Stimulated activated CD4-positive, alpha-beta T cell treated with anti-CD3 and anti-CD28 coated beads, Interleukin-12 subunit alpha, Interleukin-12 subunit beta, amount 100 ng/mL, for 24 hours (primary cell): ENCODE measurements at regions not wholly inside any gene's neighbourhood (a gene's known extent, or its start where the extent isn't known, plus 50 kb on each side); places are given as distances from the start of the nearest gene placed in this dataset.

Experiments
- DNase-seq, 2 experiments: peaks; one replicate each; pipeline ENCODE4 v3.0.0-alpha.2; 2020; ENCODE audit warnings: low read depth in 2 of 2

DNA sequence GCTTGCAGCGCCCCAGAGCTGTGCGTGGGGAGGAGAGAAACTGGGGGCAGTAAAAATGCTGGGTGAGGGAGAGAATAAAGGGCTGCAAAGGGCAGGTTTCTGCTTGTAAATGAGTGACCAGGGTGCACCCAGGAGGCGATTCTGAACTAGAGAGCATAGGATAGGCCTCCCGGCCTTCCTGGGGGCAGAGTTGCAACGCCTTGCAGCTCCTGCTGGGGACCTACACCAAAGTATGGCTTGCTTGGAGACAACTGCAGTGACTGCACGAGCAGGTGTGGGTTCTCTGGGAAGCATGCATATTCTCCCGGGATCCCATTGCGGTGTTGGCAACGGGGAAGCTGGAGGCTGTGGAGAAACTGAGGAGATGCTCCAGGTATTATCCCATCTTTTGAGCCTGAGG, 111.6 kb upstream of the SPACA1 start:
- no peak for DNase-seq

DNA sequence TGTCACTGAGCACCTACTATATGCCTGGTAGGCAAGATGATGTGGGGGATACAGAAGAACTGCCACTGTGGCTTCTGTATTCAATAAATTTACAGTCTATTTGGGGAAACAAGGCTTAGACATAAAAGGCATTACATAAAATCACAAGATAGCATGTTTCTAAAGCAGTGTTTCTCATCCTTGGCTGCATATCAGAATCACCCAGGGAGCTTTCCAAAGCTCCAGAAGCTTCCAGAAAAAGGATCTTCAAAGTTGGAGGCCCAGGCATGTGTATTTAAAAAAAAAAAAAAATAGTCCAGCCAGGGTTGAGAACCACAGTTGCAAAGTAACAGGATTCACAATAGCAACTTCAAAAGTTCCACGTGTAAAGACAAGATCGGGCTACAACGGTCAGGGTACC, 112.4 kb upstream of the SPACA1 start:
- no peak for DNase-seq

DNA sequence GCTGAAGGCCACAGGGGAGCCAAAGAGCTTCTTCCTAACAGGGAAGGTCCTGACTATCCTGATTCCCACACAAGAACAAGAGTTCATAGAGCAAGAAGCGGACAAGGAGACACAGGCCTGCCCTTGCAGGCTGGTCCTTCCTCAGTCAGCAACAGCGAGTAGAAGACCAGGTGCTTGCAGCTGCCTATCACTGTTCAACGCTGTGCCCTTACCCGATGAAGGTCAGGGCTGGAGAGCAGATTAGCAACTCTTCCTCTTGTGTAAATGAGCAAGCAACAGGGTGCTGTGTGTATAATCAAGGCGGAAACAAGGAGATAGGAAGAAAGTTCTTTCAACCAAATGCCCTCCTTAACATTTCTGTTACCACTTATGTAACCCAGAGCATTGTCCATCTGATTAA, 115.3 kb upstream of the SPACA1 start:
- no peak for DNase-seq

DNA sequence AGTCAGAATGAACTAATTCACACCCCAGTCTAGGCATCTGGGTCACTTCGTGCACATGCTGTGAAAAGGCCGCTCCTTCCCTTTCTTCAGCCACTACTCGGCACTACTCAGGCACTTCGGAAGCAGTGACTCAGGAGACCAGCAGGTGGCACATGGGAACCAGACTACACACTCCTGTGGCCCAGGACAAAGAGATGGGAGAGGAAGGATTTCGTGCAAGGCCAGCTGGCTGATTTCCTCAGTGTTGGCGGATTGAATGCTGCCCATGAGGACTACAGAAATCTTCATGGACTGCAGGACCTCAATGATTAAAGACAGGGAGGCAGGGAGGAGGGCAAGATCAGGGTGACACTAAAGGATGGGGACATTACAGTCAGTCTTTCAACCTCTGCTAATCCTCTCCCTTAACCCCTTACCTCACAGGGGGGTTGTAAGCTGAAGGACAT, 117.8 kb upstream of the SPACA1 start:
- peak; percentile 19 to 47 for DNase-seq

DNA sequence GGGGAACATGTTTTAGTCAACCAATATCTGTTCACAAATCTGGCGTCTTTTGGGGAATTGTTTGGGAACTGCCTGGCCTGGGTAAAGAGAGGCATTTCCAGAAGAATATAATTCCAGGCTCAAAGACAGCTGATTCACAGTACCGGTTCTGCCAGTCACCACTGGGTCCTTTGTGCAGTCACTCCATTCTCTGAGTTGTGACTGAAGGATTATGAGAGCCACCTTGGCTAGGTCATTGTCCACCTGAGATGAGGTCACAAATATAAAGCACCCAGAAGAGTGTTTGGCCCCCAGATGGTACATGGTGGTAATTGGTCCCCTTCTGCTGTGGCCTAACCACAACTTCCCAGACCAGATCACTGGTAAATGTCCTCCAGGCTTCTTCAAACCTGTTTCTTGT, 121.0 kb upstream of the SPACA1 start:
- DNase-seq, result no peak

DNA sequence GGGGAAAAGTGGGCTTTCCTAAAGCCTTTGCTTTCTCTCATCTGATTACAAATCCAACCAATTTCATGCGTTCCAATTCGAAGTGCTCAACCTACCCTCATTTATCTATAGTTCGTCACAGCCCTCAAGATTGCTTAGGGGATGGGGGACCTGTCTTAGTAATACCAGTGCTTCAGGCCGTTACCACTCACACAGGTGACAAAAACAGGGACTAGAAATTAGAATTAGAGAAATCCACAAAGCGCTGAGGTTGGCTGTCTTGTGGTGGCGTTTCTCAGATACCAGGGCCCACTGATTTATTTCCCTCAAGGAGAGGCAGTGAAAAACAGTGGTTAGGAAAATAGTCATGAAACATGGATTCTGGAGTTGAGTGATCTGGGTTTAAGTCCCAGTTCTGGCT, 121.6 kb upstream of the SPACA1 start:
- no peak for DNase-seq

DNA sequence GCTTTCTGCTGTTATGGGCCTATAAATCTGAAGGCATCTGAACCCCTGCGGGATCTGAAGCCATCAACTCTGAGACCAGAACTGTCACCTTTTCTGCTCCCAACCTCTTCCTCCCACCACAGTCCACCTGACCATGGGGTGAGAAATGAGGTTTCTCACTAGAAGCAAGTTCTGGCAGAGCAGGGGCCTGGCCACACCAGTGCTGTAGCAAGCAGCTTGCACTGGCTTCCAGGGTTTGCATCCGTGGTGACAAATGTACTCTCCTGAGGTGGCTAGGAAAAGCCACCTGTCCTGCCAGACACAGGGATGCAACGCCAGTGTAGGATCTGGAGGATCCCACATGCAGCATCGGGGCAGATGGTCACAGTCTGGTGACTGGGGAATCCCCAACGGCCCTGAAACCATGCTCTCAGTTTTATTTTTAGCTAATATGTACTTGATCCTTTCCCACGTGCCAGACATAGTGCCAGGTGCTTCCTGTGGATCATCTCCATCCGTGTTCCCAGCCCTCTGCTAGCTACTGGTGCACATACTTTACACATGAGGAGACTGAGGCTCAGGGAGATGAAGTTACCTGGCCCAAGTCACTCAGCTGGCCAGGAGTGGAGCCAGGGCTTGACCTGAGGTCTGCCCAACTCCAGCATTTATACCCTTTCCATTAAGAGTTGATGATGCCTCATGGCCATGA, 122.1 kb upstream of the SPACA1 start:
- no peak for DNase-seq

DNA sequence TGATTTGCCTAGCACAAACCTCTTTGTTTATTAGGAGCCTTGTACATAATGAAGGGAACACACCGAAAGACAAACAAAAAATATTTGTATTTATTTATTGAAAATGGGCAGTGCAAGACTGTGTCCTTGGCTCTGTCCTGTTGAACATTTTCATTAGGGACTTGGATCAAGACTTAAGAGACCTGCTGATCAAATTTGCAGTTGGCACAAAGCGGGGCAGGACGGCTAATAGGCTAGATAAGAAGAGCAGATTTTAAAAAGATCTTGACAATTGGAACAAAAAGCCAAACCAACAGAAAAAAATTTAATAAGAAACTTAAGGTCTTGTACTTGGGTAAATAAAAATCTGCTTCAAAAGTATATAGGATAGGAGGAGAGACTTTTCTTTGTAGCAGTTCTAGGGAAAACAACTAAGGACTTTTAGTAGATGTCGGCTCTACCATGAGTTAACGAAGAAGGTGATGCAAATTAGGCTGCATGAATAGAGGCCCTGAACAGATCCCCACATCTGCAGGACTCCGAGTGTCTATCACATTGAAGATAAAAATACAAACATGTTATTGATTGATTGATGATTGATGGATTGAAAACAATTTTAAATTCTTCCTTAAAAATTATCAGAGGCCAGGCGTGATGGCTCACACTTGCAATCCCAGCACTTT, 124.1 kb upstream of the SPACA1 start:
- no peak for DNase-seq

DNA sequence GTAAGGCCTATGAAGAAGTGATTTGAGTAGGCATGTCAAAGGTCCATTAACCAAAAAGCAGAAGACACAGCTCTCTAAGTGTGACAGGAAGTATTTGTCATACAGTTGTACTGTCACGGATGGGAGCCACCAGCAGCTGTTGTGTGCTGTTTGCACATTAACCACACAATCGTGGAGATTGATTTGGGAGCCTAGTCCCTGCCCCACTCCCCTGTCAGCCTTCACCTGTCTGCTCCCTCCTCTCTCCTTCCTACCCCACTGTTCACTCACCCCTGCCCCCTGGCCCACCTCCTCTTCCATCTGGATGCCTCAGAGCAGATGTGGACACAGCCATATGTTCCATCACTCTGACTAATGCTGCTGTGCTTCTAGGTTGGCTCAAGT, 124.7 kb upstream of the SPACA1 start:
- no peak for DNase-seq

DNA sequence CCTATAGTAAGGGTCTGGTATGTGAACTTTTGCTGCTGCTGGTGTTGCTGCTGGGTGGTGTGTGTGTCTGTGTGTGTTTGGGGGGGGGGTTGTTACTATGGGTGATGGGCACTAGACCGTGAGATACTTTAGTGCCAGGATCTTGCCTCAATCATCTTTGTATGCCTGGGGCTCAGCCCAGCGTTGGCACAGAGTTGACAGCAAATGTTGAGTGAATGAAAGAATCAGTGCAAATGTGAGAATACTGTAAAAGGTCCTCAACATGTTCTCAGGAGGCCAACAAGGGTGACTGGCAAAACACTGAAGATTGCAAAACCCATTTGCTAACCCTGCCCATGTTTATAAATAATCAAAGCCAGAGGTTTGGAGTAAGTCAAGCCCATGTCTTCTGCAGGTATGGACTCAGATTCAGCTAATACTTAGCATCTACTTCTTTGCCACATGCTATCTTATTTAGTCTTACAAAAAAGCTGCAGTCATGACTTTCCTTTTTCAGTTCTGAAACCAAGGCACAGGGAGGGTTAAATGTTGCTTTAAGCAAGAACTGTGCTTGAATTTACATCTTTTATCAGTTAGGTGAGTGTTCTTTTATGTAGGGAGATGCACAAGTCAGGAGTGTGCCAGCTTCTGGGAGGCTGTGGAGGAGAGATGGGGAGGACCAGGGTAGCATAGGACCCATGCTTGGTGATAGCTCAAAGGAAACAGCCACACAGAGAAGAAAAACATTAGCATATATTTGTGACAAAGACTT, 125.3 kb upstream of the SPACA1 start:
- no peak for DNase-seq

DNA sequence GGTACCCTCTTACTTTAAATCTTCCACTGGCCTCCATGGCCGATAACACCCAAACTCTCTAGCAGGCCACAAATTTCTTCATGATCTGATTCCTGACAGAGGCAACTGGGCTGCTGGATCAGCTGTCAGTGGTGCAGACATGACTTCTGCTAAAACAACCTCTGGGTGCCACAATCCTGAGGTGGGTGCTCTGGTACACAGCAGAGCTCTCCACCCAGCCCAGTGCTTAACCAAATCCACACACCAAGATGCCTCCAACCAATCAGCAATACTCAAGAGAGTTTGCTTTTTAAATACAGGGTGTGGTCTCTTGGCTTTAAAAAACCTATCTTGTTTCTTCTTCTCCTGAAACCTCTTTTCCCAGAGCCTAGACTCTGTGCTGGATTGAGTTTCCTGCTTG, 126.6 kb upstream of the SPACA1 start:
- DNase-seq, result no peak

DNA sequence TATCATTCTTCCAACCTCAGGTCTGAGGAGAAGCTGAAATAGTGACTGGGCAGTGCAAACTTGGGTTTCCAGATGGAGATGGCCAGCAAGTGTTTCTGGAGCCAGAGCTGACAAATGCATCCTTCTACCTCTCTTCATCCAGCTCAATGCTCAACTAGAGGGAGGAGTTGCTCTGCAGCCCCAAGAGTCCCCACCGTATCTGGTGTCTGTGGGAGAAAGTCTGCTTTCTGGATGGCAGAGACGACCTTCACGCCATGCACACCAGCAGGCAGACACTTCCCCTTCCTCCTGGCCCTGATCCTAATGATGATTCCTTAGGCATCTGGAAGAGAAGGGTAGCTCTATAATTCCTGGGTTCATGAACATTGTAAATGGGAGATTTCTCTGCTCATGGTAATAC, 127.4 kb upstream of the SPACA1 start:
- no peak for DNase-seq

DNA sequence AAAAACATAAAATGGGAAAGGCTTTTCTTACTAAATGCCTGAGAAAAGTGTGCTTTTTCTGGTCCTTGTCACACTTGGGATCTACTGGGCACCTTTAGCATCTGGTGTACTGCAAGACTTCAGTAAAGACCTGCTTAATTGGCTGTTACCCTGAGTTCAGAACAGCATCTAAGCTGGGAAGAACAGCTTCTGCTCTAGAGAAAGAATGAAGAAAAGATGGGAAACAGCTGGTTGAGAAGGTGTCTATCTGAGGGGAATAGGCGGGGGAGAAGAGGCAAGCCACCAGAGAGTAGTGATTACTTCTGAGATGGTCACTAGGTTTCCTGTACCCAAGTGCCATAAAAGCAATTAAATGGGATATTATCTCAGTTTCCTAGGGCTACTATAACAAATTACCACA, 128.2 kb upstream of the SPACA1 start:
- DNase-seq, result no peak

DNA sequence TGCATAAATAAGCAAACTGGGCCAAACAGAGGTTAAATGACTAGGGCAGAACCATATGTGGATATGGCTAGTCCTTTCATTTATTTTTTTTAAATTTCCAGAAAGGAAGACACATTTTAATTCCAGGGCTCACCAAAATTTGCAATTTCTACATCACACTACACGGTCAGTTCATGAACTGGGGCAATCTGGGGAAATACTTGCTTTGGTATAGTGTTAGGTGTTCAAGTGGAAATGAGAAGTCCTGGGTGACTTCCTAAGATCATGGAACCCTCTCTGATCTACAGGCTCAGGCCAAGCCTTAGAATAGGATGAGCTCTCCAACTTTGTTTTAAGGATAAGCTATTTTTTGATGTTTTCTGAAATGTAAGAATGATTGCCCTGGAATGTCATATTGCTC, 128.6 kb upstream of the SPACA1 start:
- no peak for DNase-seq

DNA sequence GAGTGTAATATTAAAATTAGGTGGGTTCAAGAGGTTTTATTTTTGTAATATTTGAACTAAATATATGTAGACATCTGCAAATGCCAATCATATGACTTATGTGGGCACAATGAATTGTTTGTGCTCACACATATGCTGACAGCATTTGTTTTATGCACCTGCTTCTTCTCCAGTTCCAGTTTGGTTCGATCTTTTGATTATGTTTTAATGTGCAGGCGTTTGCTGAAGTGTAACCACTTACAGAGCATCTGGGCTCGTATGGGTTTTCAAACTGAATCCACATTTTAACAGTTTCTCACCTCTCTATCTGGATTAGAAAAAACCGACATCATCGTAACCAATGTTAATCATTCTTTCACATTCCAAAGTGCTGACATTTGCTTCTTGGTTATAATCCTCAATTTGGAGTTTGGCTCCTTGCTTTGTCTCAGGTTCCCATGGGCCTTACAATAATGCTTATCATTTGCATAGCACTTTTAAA, 129.1 kb upstream of the SPACA1 start:
- no peak for DNase-seq

DNA sequence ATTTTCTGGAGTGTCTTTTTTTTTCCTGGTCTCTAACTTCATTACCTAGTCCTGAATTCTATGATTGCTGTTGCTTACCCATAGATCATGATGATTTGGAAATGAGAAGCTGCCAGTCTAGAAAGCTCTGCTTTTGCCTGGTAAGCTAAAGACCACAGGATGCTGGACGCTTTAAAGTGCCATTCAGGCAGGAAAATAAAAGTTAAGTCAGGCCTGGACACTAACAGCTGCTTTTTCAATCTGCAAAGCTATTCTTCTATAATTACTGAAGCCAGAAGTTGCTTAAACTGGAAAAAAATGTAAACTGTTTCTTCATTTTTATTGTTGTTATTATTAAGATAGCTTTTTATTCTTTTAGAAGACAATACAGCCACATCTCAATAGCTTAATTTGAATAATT, 129.8 kb upstream of the SPACA1 start:
- no peak for DNase-seq

DNA sequence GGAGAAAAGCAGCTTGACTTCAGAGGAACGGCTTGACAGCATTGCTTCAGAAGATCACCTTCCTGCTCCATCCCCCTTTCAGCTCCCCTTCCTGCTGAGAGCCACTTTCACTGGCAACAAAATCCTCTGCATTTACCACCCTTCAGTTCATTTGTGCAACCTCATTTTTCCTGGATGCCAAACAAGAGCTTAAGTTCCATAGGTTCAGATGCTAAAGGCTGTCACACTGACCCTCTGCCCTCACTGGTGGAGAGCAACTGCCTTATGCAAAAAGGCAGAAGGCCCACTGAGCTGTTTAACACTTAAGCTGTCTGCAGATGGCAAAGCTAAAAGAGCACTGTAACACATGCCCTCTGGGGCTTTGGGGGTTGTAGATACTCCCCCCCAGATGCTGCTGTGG, 131.2 kb upstream of the SPACA1 start:
- no peak for DNase-seq

DNA sequence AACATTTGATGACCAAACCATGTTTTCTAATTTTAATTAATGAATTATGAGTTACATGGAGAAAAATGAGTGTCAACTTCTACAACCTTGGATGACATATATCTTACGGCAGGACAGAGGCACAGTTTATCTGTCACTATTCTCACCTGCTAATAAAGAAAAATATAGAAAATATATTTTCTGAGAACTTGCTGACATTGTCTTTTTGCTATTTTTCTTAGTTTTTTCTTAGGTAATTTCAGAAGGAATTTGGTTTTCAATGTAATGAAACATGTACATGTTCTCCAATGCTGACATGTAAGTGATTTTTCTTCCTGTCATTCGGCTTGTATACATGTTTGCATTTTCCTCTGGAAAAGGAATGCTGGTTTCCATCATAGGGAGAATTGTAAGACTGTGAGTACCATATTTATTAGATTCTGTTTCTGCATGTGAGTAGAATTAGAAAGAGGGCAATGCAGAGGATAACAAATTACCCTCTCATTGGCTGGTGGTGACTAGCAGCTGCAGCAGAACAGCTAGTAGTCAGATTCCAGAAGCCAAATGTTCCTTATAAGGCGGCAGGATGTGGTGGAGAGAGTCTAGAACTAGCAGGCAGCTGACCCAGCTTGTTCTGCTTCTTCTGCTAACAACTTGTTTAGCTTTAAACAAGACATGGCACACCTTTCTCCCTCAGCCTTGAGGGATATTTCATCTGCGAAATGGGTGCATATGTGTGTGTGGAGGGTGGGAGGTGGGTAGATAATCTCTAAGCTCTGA, 132.8 kb upstream of the SPACA1 start:
- no peak for DNase-seq

DNA sequence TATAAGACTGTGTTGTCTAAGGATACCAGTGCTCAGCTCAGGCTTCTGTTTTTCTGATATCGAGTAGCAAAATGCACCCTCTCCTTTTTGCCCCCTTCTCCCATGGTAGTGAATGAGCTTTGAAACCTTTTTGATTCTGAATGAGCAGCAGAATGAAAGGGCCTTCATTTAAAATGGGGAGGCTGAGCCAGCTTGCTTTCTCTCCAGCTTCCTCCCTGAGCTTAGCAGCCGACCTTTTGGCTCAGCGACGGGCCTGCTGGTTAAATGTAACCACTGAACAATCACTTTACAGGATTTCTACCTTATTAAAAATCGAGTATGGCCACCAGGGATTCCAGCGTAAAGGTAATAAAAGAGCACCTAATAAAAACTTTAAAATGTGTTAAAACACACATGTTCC, 133.7 kb upstream of the SPACA1 start:
- DNase-seq, result no peak

DNA sequence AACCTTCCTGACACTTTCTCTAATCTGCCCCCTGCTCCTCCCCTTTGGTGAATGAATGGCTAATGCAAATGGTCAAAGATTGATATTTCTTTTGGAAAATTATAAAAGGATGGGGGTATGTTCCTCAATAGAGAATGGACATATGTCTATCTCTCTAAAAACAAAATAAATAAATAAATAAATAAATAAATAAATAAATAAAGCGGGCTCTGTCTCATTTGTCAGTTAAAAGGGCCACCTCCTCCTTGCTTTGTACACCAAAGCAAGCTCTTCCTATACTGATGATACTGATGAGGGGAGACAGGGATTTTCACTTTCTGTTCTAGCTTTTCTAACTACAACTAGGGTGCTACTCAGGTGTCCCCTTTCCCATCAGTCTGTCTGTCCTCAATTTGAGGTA, 135.5 kb upstream of the SPACA1 start:
- DNase-seq, result no peak

DNA sequence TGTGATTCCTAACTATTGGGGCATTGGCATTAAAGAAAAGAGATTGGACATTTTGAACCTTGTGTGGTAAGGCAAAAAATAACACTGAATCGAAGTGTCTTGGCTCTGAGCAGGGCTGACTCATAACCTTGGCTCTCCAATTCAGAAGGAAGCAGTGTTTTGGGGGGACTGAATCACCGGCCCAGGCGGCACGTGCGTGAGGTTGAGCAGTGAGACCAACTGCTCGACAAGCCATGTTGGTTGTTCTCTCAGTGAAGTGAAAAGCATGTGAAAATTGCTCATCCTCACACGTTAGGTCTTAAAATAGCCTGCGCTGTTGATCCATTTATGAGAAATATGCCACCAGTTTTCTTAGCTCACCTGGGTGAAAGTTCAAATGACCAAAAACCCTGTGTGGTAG, 137.8 kb upstream of the SPACA1 start:
- DNase-seq, result no peak
